ENCODE measurements at regions not wholly inside any gene's neighbourhood (a gene's known extent, or its start where the extent isn't known, plus 50 kb on each side); places are given as distances from the start of the nearest gene placed in this dataset.
"Not testable (repeated sequence)": the region's sequence is repeated elsewhere in the genome, so short reads cannot be mapped to it uniquely, and the experiment has no call there.

GRCh38 chr11:122578171-122578825 is 77.2 kb upstream of the UBASH3B start:
- no peaks in the 10 kb centered on the region for H3K4me1 ChIP-seq (ENCODE audit: control insufficient read depth, insufficient read depth, low read length)
- peaks cover 3% of the 10 kb centered on the region for H3K9me3 ChIP-seq (ENCODE audit: control insufficient read depth, insufficient read depth, low read length)
- no peak overlapping the region for H3K9ac ChIP-seq (ENCODE audit: low read depth, low read length)
- H3K36me3 ChIP-seq (ENCODE audit: control insufficient read depth, insufficient read depth, low read length): no peaks in the 10 kb centered on the region
- no peak overlapping the region for H3K4me3 ChIP-seq (ENCODE audit: low read depth, low read length)
- no peaks in the 10 kb centered on the region for H3K27me3 ChIP-seq (ENCODE audit: control insufficient read depth, insufficient read depth, low read length)

- H3K36me3 ChIP-seq (ENCODE audit: control insufficient read depth, insufficient read depth, low read length): no peaks in the 10 kb centered on the region
- no peak overlapping the region for H3K9ac ChIP-seq (ENCODE audit: low read depth, low read length)
- no peak overlapping the region for H3K4me3 ChIP-seq (ENCODE audit: low read depth, low read length)
- no peaks in the 10 kb centered on the region for H3K4me1 ChIP-seq (ENCODE audit: control insufficient read depth, insufficient read depth, low read length)
- no peaks in the 10 kb centered on the region for H3K9me3 ChIP-seq (ENCODE audit: control insufficient read depth, insufficient read depth, low read length)
- no peaks in the 10 kb centered on the region for H3K27me3 ChIP-seq (ENCODE audit: control insufficient read depth, insufficient read depth, low read length)
Observed at GRCh38 chr11:122572592-122572991, 82.9 kb upstream of the UBASH3B start.

GRCh38 chr11:122563761-122564160 is 91.8 kb upstream of the UBASH3B start:
- no peak overlapping the region for H3K9ac ChIP-seq (ENCODE audit: low read depth, low read length)
- no peaks in the 10 kb centered on the region for H3K4me1 ChIP-seq (ENCODE audit: control insufficient read depth, insufficient read depth, low read length)

GRCh38 chr11:122559734-122560382 is 95.7 kb upstream of the UBASH3B start:
- Histone ChIP-seq H3K4me1 (ENCODE audit: control insufficient read depth, insufficient read depth, low read length) (peaks cover 5% of the 10 kb centered on the region), H3K9ac (ENCODE audit: low read depth, low read length) (no peak overlapping the region), H3K4me3 (ENCODE audit: low read depth, low read length) (peak overlapping the region; percentile 68)

More at GRCh38 chr11:122563761-122564160, 91.8 kb upstream of the UBASH3B start:
- Histone ChIP-seq H3K36me3 (ENCODE audit: control insufficient read depth, insufficient read depth, low read length) (no peaks in the 10 kb centered on the region), H3K9me3 (ENCODE audit: control insufficient read depth, insufficient read depth, low read length) (no peaks in the 10 kb centered on the region), H3K4me3 (ENCODE audit: low read depth, low read length) (no peak overlapping the region), H3K27me3 (ENCODE audit: control insufficient read depth, insufficient read depth, low read length) (no peaks in the 10 kb centered on the region)

GRCh38 chr11:122559218-122559617 is 96.3 kb upstream of the UBASH3B start:
- H3K9ac ChIP-seq (ENCODE audit: low read depth, low read length); H3K9me3 ChIP-seq (ENCODE audit: control insufficient read depth, insufficient read depth, low read length): not testable (repeated sequence)

More at GRCh38 chr11:122559734-122560382, 95.7 kb upstream of the UBASH3B start:
- no peaks in the 10 kb centered on the region for H3K9me3 ChIP-seq (ENCODE audit: control insufficient read depth, insufficient read depth, low read length)
- peaks cover 15% of the 10 kb centered on the region for H3K27me3 ChIP-seq (ENCODE audit: control insufficient read depth, insufficient read depth, low read length)
- H3K36me3 ChIP-seq (ENCODE audit: control insufficient read depth, insufficient read depth, low read length): no peaks in the 10 kb centered on the region

GRCh38 chr11:122557163-122557562 is 98.4 kb upstream of the UBASH3B start:
- peak overlapping the region; percentile 37 for H3K4me3 ChIP-seq (ENCODE audit: low read depth, low read length)
- H3K9me3 ChIP-seq (ENCODE audit: control insufficient read depth, insufficient read depth, low read length); H3K4me1 ChIP-seq (ENCODE audit: control insufficient read depth, insufficient read depth, low read length); H3K36me3 ChIP-seq (ENCODE audit: control insufficient read depth, insufficient read depth, low read length); H3K9ac ChIP-seq (ENCODE audit: low read depth, low read length): not testable (repeated sequence)
- peaks cover 15% of the 10 kb centered on the region for H3K27me3 ChIP-seq (ENCODE audit: control insufficient read depth, insufficient read depth, low read length)

More at GRCh38 chr11:122559218-122559617, 96.3 kb upstream of the UBASH3B start:
- Histone ChIP-seq H3K27me3 (ENCODE audit: control insufficient read depth, insufficient read depth, low read length) (peaks cover 15% of the 10 kb centered on the region), H3K4me3 (ENCODE audit: low read depth, low read length) (peak overlapping the region; percentile 68)
- not testable (repeated sequence) for H3K4me1 ChIP-seq (ENCODE audit: control insufficient read depth, insufficient read depth, low read length); H3K36me3 ChIP-seq (ENCODE audit: control insufficient read depth, insufficient read depth, low read length)

- Histone ChIP-seq H3K4me1 (ENCODE audit: control insufficient read depth, insufficient read depth, low read length) (peaks cover 5% of the 10 kb centered on the region), H3K36me3 (ENCODE audit: control insufficient read depth, insufficient read depth, low read length) (no peaks in the 10 kb centered on the region), H3K9me3 (ENCODE audit: control insufficient read depth, insufficient read depth, low read length) (no peaks in the 10 kb centered on the region), H3K9ac (ENCODE audit: low read depth, low read length) (no peak overlapping the region), H3K4me3 (ENCODE audit: low read depth, low read length) (peak overlapping the region; percentile 37), H3K27me3 (ENCODE audit: control insufficient read depth, insufficient read depth, low read length) (peaks cover 15% of the 10 kb centered on the region)
Observed at GRCh38 chr11:122556605-122557004, 98.9 kb upstream of the UBASH3B start.

- no peak overlapping the region for H3K9ac ChIP-seq (ENCODE audit: low read depth, low read length)
- H3K36me3 ChIP-seq (ENCODE audit: control insufficient read depth, insufficient read depth, low read length): no peaks in the 10 kb centered on the region
- peaks cover 3% of the 10 kb centered on the region for H3K9me3 ChIP-seq (ENCODE audit: control insufficient read depth, insufficient read depth, low read length)
- no peaks in the 10 kb centered on the region for H3K4me1 ChIP-seq (ENCODE audit: control insufficient read depth, insufficient read depth, low read length)
- H3K27me3 ChIP-seq (ENCODE audit: control insufficient read depth, insufficient read depth, low read length): no peaks in the 10 kb centered on the region
- no peak overlapping the region for H3K4me3 ChIP-seq (ENCODE audit: low read depth, low read length)
Observed at GRCh38 chr11:122538060-122538459, 117.5 kb upstream of the UBASH3B start.

- H3K4me1 ChIP-seq (ENCODE audit: control insufficient read depth, insufficient read depth, low read length): peaks cover 16% of the 10 kb centered on the region
- H3K9ac ChIP-seq (ENCODE audit: low read depth, low read length): no peak overlapping the region
- H3K4me3 ChIP-seq (ENCODE audit: low read depth, low read length): no peak overlapping the region
- no peaks in the 10 kb centered on the region for H3K27me3 ChIP-seq (ENCODE audit: control insufficient read depth, insufficient read depth, low read length)
- H3K9me3 ChIP-seq (ENCODE audit: control insufficient read depth, insufficient read depth, low read length): no peaks in the 10 kb centered on the region
- no peaks in the 10 kb centered on the region for H3K36me3 ChIP-seq (ENCODE audit: control insufficient read depth, insufficient read depth, low read length)
Observed at GRCh38 chr11:122524898-122525297, 130.6 kb upstream of the UBASH3B start.

GRCh38 chr11:122523846-122524805 is 131.4 kb upstream of the UBASH3B start:
- Histone ChIP-seq H3K4me1 (ENCODE audit: control insufficient read depth, insufficient read depth, low read length) (peaks cover 16% of the 10 kb centered on the region), H3K36me3 (ENCODE audit: control insufficient read depth, insufficient read depth, low read length) (no peaks in the 10 kb centered on the region), H3K9ac (ENCODE audit: low read depth, low read length) (no peak overlapping the region), H3K27me3 (ENCODE audit: control insufficient read depth, insufficient read depth, low read length) (no peaks in the 10 kb centered on the region), H3K9me3 (ENCODE audit: control insufficient read depth, insufficient read depth, low read length) (no peaks in the 10 kb centered on the region), H3K4me3 (ENCODE audit: low read depth, low read length) (no peak overlapping the region)

- Histone ChIP-seq H3K9me3 (ENCODE audit: control insufficient read depth, insufficient read depth, low read length) (no peaks in the 10 kb centered on the region), H3K36me3 (ENCODE audit: control insufficient read depth, insufficient read depth, low read length) (no peaks in the 10 kb centered on the region), H3K4me3 (ENCODE audit: low read depth, low read length) (no peak overlapping the region), H3K9ac (ENCODE audit: low read depth, low read length) (no peak overlapping the region), H3K27me3 (ENCODE audit: control insufficient read depth, insufficient read depth, low read length) (no peaks in the 10 kb centered on the region), H3K4me1 (ENCODE audit: control insufficient read depth, insufficient read depth, low read length) (peaks cover 16% of the 10 kb centered on the region)
Observed at GRCh38 chr11:122521626-122522025, 133.9 kb upstream of the UBASH3B start.
